Endodermal cell (in vitro differentiated cells): ENCODE measurements at regions not wholly inside any gene's neighbourhood (a gene's known extent, or its start where the extent isn't known, plus 50 kb on each side); places are given as distances from the start of the nearest gene placed in this dataset.

ENCODE experiments used
- DNase-seq: peaks from one replicate; pipeline ENCODE4 v3.0.0-alpha.2; 2017
- H3K27ac ChIP-seq: 2 replicates; pipeline ENCODE4 v1.5.1; 2013; ENCODE audit warnings: mild to moderate bottlenecking, low read depth, low read length, moderate library complexity
- H3K27me3 ChIP-seq: 2 replicates; pipeline ENCODE4 v1.6.1; 2013; ENCODE audit warnings: mild to moderate bottlenecking, low read length, moderate library complexity; ENCODE audit not compliant: insufficient read depth, control insufficient read depth, poor library complexity, severe bottlenecking
- H3K36me3 ChIP-seq: 2 replicates; pipeline ENCODE4 v1.7.0; 2013; ENCODE audit warnings: mild to moderate bottlenecking, low read length, moderate library complexity; ENCODE audit not compliant: control insufficient read depth, insufficient read depth
- H3K4me1 ChIP-seq: one replicate; pipeline ENCODE4 v1.7.0; 2013; ENCODE audit warnings: low read length; ENCODE audit not compliant: control insufficient read depth, insufficient read depth
- H3K4me3 ChIP-seq: 2 replicates; pipeline ENCODE4 v1.5.1; 2013; ENCODE audit warnings: mild to moderate bottlenecking, low read length, moderate library complexity
- H3K9ac ChIP-seq: 2 replicates; pipeline ENCODE4 v1.6.1; 2013; ENCODE audit warnings: mild to moderate bottlenecking, low read length, moderate library complexity; ENCODE audit not compliant: poor library complexity, severe bottlenecking; ENCODE audit errors: extremely low read depth
- H3K9me3 ChIP-seq: 2 replicates; pipeline ENCODE4 v1.6.1; 2013; ENCODE audit warnings: mild to moderate bottlenecking, low read length, moderate library complexity; ENCODE audit not compliant: control insufficient read depth
- H3K27ac Mint-ChIP-seq: 2 replicates; pipeline ENCODE4 v1.8.0; 2020; ENCODE audit warnings: mixed read lengths
- H3K27me3 Mint-ChIP-seq: 2 replicates; pipeline ENCODE4 v1.8.0; 2021; ENCODE audit warnings: mild to moderate bottlenecking, mixed read lengths; ENCODE audit not compliant: insufficient read depth
- H3K36me3 Mint-ChIP-seq: 2 replicates; pipeline ENCODE4 v1.8.0; 2020; ENCODE audit warnings: low read depth, mixed read lengths
- H3K4me1 Mint-ChIP-seq: 2 replicates; pipeline ENCODE4 v1.8.0; 2020; ENCODE audit warnings: mixed read lengths
- H3K4me3 Mint-ChIP-seq: 2 replicates; pipeline ENCODE4 v1.8.0; 2020; ENCODE audit warnings: mild to moderate bottlenecking, moderate library complexity, mixed read lengths
- H3K9me3 Mint-ChIP-seq: 2 replicates; pipeline ENCODE4 v1.8.0; 2020; ENCODE audit warnings: mild to moderate bottlenecking, mixed read lengths
- WGBS, 2 experiments: methylation state at CpG; one replicate each; pipeline versions ENCODE4 v1.1.5 to v1.1.7; 2013; ENCODE audit warnings: missing lambda C conversion rate in 2 of 2, mixed read lengths in 1 of 2; ENCODE audit not compliant: insufficient coverage in 1 of 2, insufficient read length in 1 of 2; 5-methylcytosine and 5-hydroxymethylcytosine counted together
- TF ChIP-seq, protein P1 (sequence below): fragments of 200-600 bp; sonication (generic); conservative IDR thresholded peaks from 2 replicates; pipeline ENCODE4 v1.5.0; 2021; ENCODE audit warnings: antibody characterized with exemption, mild to moderate bottlenecking

GRCh38 chr3:34724916-34725499 lies 914.3 kb upstream of the ARPP21 start:
- 88 to 95% methylated on average over 2 to 3 of the region's 3 CpGs for WGBS, 2 experiments
- Histone ChIP-seq H3K9me3 (peaks cover under 1% of the 10 kb centered on the region), H3K4me1 (no peaks in the 10 kb centered on the region), H3K9ac (no peak overlapping the region), H3K27ac (no peak overlapping the region), H3K36me3 (no peaks in the 10 kb centered on the region), H3K4me3 (no peak overlapping the region), H3K27me3 (no peaks in the 10 kb centered on the region)
- Mint-ChIP-seq H3K4me1 (no peaks in the 10 kb centered on the region), H3K27me3 (no peaks in the 10 kb centered on the region), H3K9me3 (peaks cover 4% of the 10 kb centered on the region), H3K4me3 (no peak overlapping the region), H3K27ac (no peak overlapping the region), H3K36me3 (no peaks in the 10 kb centered on the region)
- TF ChIP-seq, protein P1, sequence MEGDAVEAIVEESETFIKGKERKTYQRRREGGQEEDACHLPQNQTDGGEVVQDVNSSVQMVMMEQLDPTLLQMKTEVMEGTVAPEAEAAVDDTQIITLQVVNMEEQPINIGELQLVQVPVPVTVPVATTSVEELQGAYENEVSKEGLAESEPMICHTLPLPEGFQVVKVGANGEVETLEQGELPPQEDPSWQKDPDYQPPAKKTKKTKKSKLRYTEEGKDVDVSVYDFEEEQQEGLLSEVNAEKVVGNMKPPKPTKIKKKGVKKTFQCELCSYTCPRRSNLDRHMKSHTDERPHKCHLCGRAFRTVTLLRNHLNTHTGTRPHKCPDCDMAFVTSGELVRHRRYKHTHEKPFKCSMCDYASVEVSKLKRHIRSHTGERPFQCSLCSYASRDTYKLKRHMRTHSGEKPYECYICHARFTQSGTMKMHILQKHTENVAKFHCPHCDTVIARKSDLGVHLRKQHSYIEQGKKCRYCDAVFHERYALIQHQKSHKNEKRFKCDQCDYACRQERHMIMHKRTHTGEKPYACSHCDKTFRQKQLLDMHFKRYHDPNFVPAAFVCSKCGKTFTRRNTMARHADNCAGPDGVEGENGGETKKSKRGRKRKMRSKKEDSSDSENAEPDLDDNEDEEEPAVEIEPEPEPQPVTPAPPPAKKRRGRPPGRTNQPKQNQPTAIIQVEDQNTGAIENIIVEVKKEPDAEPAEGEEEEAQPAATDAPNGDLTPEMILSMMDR = no peak
- DNase-seq = no peak

DNA sequence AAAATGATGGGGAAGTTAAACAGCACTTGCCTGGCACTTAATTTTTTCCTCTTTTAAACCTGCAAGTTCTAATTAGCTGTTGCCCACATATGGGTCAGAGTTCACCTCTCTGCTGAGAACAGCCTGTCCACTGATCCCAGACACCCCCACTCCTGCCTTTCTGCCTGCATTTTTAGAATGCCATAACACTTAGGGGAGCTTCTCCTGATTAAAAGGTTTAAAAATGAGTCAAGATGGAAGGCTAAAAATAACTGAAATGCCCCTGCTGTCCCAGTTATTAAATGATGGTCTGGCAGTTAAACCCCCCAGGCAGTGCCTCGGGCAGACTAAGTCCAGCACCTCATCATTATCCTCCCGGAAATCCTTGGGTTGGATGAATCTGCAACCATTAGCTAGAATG lies 913.6 kb upstream of the ARPP21 start:
- H3K4me3 Mint-ChIP-seq = no peak overlapping the region
- H3K36me3 Mint-ChIP-seq = no peaks in the 10 kb centered on the region
- Histone ChIP-seq H3K4me1 (no peaks in the 10 kb centered on the region), H3K9me3 (peaks cover 8% of the 10 kb centered on the region), H3K27me3 (no peaks in the 10 kb centered on the region), H3K9ac (no peak overlapping the region), H3K27ac (no peak overlapping the region), H3K4me3 (no peak overlapping the region), H3K36me3 (no peaks in the 10 kb centered on the region)
- 37 to 93% methylated on average over 2 of the region's 2 CpGs for WGBS, 2 experiments
- DNase-seq = no peak
- TF ChIP-seq, protein P1 = no peak
- no peaks in the 10 kb centered on the region for H3K4me1 Mint-ChIP-seq
- H3K9me3 Mint-ChIP-seq = peaks cover 10% of the 10 kb centered on the region
- H3K27me3 Mint-ChIP-seq = no peaks in the 10 kb centered on the region
- H3K27ac Mint-ChIP-seq = no peak overlapping the region

- H3K4me3 Mint-ChIP-seq = no peak overlapping the region
- Histone ChIP-seq H3K36me3 (no peaks in the 10 kb centered on the region), H3K4me3 (no peak overlapping the region), H3K4me1 (no peaks in the 10 kb centered on the region), H3K27ac (no peak overlapping the region), H3K9ac (no peak overlapping the region), H3K9me3 (peaks cover 12% of the 10 kb centered on the region), H3K27me3 (no peaks in the 10 kb centered on the region)
- peaks cover 14% of the 10 kb centered on the region for H3K9me3 Mint-ChIP-seq
- no peaks in the 10 kb centered on the region for H3K27me3 Mint-ChIP-seq
- no peak for DNase-seq
- 50% methylated on average over 2 of the region's 2 CpGs; no CpG with 5 or more reads in 1 of the 2 experiments for WGBS, 2 experiments
- TF ChIP-seq, protein P1 = no peak
- H3K27ac Mint-ChIP-seq = no peak overlapping the region
- no peaks in the 10 kb centered on the region for H3K36me3 Mint-ChIP-seq
- peaks cover 2% of the 10 kb centered on the region for H3K4me1 Mint-ChIP-seq
These were observed 911.6 kb upstream of the ARPP21 start for GRCh38 chr3:34727700-34728099.
